Left colon (tissue), 2 donors: ENCODE measurements at regions not wholly inside any gene's neighbourhood (a gene's known extent, or its start where the extent isn't known, plus 50 kb on each side); places are given as distances from the start of the nearest gene placed in this dataset.
A peak's percentile ranks its signal among the peaks of the same experiment; 100 is the strongest.
"Not testable (repeated sequence)": the region's sequence is repeated elsewhere in the genome, so short reads cannot be mapped to it uniquely, and the experiment has no call there.

Source experiments
- ATAC-seq: fragments of 200-7000 bp; cut with Tn5 transposase; one replicate; pipeline ENCODE4 v1.9.1; 2020; ENCODE audit warnings: mild to moderate bottlenecking, moderate library complexity
- DNase-seq, 2 donors: peaks; one replicate each; pipeline ENCODE4 v3.0.0-alpha.2; 2020
- intact Hi-C, 2 donors: fragments of 100-400 bp; cut with DNase I in 1 of 2; cut with micrococcal nuclease in 1 of 2; formaldehyde crosslinking; loops; one replicate each; pipeline versions ENCODE4 v1.11.2 to v1.14.0; 2022; cut with DNase I, micrococcal nuclease
- donor health status: DM: no; HTN: no; CAD: no.
- donor health status: DM: yes; HTN: yes; CAD: no.

DNA sequence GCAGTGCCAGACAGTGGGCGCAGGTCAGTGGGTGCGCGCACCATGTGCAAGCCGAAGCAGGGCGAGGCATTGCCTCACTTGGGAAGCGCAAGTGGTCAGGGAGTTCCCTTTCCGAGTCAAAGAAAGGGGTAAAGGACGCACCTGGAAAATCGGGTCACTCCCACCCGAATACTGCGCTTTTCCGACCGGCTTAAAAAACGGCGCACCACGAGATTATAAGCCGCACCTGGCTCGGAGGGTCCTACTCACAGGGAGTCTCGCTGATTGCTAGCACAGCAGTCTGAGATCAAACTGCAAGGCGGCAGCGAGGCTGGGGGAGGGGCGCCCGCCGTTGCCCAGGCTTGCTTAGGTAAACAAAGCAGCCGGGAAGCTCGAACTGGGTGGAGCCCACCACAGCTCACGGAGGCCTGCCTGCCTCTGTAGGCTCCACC, 77.9 kb downstream of the NR4A2 start:
- intact Hi-C loops, ATAC-seq: not testable (repeated sequence)
- peak in 1 of 2 donors; percentile 14 for DNase-seq

DNA sequence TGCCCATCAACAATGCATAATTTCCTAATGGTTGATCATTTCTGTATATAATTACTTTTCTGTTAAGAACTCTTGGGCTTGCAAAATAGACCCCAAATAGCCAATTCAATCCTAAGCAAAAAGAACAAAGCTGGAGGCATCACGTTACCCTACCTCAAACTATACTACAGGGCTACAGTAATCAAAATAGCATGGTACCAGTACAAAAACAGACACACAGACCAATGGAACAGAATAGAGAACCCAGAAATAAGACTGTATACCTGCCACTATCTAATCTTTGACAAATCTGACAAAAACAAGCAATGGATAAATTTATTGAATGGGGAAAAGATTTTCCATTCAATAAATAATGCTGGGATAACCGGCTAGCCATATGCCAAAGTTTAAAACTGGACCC, 78.8 kb downstream of the NR4A2 start:
- no peak for DNase-seq
- no peak for ATAC-seq
- intact Hi-C loops: no loop called here

DNA sequence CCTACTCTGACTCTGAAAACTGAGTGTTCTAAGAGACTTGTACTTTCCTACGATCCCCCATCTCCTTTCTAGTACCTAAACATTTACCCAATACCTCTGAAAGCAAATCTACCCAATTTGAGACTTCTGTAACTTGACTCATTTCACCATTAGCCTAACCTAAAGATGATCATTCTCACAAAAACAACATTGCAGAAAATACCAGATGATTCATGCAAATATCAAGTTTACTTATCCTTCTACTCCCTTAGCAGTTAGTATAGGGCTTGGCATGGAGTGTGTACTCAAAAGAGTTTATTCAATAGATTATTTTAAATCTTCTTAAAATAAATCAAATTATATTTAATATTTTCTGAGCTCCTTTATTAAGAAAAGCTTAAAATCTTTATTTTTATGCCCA, 89.6 kb downstream of the NR4A2 start:
- DNase-seq (no peak), ATAC-seq (no peak)
- intact Hi-C loops: no loop called here

DNA sequence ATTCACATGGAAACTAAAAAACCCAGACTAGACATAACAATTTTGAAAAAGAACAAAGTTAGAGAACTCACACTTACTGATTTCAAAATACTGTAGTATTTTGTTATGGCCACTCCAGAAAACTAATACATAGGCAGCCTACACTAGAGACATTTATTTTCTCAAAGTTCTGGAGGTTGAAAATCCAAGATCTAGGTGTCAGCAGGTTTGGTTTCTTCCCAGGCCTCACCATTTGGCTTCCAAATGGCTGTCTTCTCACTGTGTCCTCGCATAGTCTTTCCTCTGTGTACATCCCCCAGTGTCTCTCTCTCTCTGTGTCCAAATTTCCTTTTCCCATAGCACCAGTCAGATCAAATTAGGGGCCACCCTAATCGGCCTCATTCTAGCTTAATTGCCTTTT, 95.0 kb downstream of the NR4A2 start:
- intact Hi-C loops: no loop called here
- no peak for DNase-seq
- ATAC-seq: no peak

DNA sequence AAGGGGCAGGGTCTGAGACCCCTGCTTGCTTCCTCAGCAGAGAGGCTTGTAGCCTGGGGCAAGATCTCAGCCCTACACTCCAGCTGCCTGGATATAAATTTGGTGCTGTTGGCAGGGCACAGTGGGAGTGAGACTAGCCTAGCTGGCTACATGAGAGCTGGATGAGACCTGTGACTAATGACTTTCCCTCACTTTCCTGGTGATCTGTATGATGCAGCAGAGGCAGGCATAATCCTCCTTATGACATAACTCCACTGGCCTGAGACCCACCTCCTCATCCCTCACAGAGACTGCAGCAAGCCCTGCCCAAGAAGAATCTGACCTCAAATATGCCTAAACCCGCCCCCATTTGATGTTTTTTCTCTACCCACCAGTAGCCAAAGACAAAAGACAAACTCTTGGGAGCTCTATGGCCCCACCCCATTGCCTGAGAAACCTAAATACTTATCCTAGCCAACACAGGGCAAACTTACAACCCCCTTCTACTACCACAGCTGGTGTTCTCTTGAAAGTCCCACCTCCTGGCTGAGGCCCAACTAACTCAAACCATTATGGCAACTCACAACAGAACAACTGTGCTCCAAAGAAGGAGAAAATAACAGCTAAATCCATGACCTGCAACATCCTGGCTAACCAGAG, 102.7 kb downstream of the NR4A2 start:
- DNase-seq (no peak), ATAC-seq (no peak)
- intact Hi-C loops: no loop called here

DNA sequence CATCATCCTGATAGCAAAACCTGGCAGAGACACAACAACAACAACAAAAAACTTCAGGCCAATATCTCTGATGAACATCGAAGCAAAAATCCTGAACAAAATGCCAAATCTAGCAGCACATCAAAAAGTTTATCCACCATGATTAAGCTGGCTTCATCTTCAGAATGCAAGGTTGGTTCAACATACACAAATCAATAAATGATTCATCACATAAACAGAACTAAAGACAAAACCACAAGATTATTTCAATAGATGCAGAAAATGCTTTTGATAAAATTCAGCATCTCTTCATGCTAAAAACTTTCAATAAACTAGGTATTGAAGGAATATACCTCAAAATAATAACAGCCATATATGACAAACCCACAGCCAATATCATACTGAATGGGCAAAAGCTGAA, 109.2 kb downstream of the NR4A2 start:
- DNase-seq, intact Hi-C loops, ATAC-seq: not testable (repeated sequence)

DNA sequence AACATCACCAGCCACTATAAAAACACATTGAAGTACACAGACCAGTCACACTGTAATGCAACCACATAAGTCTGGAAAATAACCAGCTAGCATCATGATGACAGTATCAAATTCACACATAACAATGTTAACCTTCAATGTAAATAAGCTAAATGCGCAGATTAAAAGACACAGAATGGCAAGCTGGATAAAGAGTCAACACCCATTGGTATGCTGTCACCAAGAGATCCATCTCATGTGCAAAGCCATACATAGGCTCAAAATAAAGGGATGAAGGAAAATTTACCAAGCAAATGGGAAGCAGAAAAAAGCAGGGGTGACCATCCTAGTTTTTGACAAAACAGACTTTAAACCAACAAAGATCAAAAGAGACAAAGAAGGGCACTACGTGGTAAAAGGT, 110.8 kb downstream of the NR4A2 start:
- ATAC-seq (no peak), DNase-seq (no peak)
- intact Hi-C loops: no loop called here

DNA sequence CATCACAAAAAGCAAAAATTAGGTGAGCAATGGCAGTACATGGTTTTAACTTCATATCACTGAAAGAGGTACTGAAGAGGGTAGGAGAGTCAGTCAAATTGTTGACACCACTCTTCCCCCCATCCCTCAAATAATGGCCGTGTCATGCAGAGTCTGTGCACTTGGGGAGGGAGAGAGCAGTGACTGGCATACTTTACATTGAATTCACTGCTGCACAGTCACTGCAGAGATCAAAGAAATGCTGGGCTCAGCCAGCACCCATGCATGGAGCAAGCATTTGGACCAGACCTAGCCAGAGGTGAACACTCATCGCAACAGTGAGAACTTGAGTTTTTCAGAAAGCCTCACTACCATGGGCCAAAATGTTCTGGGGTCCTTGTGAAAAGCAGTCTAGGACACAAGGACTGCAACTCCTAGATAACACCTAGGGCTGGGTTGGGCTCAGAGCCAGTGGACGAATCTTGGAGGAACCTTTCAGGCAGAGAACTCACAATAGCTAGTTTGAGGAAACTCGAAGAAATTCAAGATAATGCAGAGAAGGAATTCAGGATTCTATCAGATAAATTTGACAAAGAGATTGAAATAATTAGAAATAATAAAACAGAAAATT, 112.9 kb downstream of the NR4A2 start:
- intact Hi-C loops: no loop called here
- ATAC-seq (no peak), DNase-seq (no peak)

DNA sequence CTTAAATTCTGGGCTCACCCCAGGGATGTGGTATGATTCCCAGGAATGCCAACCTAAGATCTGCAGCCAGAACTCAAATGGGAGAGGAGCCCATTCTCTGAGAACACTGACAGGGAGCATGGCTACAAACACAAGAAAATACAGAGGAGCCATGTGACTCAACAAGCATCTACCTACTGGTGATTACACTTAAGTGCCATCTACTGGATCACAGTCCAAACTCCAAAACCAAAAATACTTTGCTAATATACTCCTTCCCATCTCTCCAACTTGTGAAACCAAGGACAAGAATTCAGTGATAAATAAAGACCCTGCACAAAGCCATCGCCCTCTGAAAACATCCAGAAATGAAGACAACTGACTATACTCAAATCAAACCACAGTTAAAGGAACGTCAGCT, 116.9 kb downstream of the NR4A2 start:
- intact Hi-C loops: no loop called here
- peak; percentile 46 for ATAC-seq
- DNase-seq: no peak

DNA sequence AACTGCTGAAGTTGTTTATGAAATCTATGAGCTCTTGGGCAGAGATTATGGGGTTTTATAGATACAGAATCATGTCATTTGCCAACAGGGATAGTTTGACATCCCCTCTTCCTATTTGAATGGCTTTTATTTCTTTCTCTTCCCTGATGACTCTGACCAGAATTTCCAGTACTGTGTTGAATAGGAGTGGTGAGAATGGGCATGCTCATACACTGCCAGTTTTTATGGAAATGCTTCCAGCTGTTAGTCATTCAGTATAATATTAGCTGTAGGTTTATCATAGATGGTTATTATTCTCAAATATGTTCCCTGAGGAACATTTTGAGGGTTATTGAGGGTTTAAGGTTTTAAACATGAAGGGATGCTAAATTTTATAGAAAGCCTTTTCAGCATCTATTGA, 121.2 kb downstream of the NR4A2 start:
- ATAC-seq (no peak), DNase-seq (no peak)
- intact Hi-C loops: no loop called here

DNA sequence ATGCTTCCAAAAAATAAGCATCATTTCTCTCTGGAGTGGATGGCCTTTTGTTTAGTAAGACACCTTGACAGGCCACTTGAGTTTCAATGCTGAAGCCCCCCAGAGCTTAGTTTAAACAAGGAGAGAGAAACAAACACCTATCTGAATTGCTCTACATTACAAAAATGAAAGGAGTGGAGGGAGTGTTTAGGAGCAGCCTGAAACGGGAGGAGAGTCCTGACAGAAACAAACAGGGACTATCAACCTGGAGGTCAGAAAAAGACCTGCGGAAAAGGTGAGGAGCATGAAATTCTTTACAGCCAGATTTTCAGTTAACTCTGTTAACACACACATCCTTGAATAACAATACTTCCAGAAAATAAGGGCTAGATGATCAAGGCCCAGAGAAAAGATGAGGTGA, 126.2 kb downstream of the NR4A2 start:
- DNase-seq: no peak
- intact Hi-C loops: no loop called here
- ATAC-seq: no peak

DNA sequence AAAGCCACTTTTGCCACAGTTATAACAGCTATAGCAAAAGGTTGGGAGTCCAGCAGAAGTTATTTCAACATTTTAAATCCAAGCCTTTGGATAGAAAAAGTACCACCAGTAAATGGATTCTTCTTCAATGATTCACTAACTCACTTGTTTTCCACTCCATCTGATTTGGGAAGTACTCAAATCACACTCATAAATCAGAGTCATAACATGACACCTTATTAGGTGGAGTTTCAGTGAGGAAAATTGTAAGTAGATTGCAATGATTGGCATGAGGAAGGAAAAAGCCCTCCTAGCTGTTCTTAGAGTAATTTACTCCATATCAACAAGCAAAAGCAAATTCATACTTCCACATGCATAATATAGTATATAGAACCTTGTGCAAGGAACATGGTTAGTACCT, 132.9 kb downstream of the NR4A2 start:
- DNase-seq (no peak), ATAC-seq (peak; percentile 31)
- intact Hi-C loops: no loop called here

DNA sequence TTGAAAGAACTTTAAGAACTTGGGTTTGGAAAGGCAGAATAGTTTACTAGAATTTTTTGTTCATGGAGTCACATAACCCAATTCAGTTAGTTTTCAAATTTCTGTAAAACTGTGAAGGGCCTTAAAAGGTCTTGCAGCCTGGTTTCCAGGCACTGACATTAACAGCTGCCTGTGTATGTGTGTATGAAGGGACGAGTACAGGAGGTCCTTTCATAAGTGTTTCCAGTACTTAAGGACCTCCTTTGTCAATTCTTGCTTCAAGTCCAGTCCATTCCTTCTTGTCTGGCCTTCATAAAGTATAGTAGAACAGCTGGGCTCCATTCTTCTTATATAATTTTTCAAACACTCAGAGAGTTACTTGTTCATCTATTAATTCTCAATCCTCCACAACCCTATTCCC, 136.5 kb downstream of the NR4A2 start:
- no peak for DNase-seq
- intact Hi-C loops: no loop called here
- no peak for ATAC-seq

DNA sequence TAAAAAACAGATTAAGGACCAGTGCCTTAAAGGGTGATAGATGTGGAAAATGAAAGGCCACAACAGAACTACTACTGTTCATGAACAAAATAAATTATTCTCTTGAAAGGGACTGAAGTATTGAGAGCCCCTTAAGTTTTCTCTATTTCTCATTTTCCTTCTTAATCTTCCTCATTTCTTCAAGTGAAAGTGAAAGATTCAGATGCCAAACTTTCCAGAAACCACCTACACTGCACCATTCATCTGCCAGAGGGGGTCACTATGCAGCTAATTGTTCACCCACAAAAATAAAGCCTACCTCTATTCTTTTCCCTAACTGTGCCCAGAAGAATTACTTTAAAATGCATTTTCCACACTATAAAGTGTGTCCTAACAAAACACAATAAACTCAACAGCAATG, 140.1 kb downstream of the NR4A2 start:
- DNase-seq (no peak), ATAC-seq (no peak)
- intact Hi-C loops: no loop called here

DNA sequence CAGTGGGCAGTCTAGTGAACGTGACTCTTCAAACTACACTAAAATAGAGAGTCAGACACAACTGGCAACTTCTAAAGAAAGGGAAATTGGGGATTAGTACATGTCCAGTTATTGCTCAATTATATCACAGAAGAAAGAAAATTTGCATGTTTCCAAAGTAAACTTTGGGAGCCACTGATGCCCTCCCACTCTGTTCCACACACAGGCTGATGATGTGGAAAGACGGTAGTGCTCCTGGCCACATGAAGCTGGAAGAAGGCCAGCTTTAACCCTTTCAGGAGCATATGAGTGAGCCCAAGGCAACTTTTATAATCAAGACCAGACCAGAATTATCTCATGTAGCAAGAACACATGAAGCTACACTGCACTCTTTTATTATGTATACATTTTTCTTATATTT, 141.0 kb downstream of the NR4A2 start:
- no peak for ATAC-seq

DNA sequence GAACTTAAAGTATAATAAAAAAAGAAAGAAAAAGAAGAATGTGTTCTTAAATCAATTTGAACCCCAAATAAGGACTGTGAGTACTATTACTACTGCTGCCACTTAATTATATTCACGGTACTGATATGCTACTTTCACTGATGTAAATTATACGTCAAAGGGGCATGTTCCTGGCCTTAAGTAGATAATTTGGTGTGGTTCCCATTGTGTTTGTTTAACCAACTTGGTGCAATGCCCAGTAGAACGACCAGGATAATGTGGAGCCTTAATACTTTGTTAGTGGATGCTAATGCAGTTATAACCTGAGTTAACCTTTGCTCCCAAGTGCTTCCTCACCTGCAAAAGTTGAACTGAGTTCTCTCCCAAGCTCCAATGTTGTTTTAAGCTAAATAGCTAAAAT, 142.0 kb downstream of the NR4A2 start:
- ATAC-seq: peak; percentile 85
- intact Hi-C loops: no loop called here
- DNase-seq: peak in 1 of 2 donors; percentile 27

More for the DNA sequence above, 141.0 kb downstream of the NR4A2 start:
- intact Hi-C loops: no loop called here
- DNase-seq: no peak

DNA sequence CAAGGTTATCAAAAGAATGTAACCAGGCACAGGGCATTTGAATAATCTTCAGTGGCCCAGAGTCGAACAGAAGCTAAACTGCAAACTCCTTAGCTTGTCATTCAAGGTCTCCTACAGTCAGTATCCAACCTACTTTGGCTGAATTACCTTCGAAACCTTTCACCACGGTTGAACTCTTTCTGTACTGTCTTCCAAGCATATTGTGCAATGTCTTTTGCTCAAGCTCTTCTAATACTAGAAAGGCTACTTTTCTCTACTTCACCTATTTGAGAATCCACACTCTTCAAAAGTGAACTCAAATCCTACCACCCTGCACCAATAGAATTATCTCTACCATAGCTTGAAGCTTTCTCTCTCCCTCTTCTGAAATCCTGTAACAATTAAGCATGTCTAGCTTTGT, 142.9 kb downstream of the NR4A2 start:
- intact Hi-C loops: no loop called here
- DNase-seq: no peak
- ATAC-seq: peak; percentile 15

DNA sequence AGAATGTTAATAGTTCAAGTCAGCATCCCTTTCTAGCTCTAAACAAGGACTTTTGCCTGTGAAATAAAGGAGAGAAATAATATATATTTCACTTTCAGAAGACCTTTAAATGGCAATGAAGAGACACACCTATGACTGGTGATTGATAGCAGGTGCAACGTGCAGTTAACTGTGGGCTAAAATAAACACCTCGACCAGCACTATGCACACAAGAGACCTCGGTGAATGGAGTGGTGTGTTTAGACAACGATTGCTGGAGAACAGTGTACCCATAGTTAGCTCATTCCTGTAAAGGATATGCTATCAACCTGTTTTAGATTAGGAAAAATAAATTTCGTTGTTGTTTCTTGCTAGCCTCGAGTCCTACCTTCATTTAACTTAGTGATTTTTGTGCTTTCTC, 143.4 kb downstream of the NR4A2 start:
- intact Hi-C loops: no loop called here
- ATAC-seq (peak; percentile 94), DNase-seq (peak in 1 of 2 donors; percentile 44)

DNA sequence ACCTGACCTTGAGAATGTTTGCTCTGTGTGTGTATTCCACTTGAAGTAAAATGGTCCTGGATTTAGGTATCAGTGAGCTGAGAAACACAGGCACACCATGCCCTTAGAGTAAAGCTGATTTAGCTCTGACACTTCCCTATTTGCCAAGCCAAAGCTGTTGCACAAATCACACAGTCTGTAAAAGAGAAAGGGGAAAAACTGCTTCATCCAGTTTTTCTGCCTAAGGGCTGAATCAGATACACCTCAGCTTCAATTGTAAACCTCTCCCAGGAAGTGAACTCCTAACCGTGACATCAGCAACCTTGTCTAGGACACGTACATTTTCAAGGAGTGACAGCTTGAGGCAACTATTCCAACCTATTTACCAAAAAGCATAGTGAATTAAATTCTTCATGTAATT, 150.4 kb downstream of the NR4A2 start:
- ATAC-seq: peak; percentile 97
- DNase-seq: peak in 1 of 2 donors; percentile 63
- intact Hi-C loops: no loop called here

DNA sequence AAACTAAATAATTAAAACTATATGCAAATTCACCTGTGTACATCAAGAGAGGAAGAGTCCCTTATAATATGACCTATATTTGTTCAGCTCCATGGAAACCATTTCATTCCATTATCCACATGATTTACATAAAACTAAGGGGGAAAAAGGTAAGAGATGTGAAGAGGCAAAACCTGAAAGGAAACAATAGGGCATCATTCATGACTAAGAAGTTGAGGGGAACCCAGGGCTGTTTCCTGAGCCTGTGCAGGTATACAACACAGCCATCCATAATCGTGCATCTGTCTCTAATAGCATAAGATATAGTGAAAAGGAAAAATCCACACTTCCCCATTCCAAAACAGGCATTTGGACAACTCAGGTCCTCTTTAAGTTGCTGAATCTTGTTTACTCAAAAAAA, 151.3 kb downstream of the NR4A2 start:
- ATAC-seq: peak; percentile 9
- DNase-seq: no peak
- intact Hi-C loops: no loop called here

DNA sequence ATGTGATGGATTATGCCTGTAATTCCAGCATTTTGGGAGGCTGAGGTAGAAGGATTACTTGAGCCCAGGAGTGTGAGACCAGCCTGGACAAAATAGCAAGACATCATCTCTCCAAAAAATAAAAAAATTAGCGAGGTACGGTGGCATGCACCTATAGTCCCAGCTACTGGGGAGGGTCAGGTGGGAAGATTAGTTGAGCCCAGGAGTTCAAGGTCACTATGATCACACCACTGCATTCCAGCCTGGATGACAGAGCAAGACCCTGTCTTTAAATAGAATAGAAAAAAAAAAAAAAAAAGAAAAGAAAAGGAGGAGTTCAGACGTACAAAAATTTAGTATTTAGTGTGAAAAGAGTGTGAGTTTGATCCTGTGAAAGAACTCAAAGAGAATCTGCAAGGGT, 154.9 kb downstream of the NR4A2 start:
- ATAC-seq: no peak
- intact Hi-C loops: no loop called here
- DNase-seq: no peak
